Inflammatory macrophage (primary cell): ENCODE measurements at regions not wholly inside any gene's neighbourhood (a gene's known extent, or its start where the extent isn't known, plus 50 kb on each side); places are given as distances from the start of the nearest gene placed in this dataset.
"Not testable (repeated sequence)": the region's sequence is repeated elsewhere in the genome, so short reads cannot be mapped to it uniquely, and the experiment has no call there.

Experiments used
- DNase-seq, 2 donors: peaks; one replicate each; pipeline ENCODE4 v3.0.0-alpha.2; 2020 to 2022

- not testable (repeated sequence) for DNase-seq
Observed at GRCh38 chr10:30196559-30196958, 137.2 kb upstream of the JCAD start.

- DNase-seq: no peak
Observed at GRCh38 chr10:30192846-30193608, 133.6 kb upstream of the JCAD start.

- no peak for DNase-seq
Observed at GRCh38 chr10:30190577-30191552, 131.5 kb upstream of the JCAD start.

GRCh38 chr10:30189238-30189580 lies 129.8 kb upstream of the JCAD start:
- no peak for DNase-seq

- no peak for DNase-seq
Observed at GRCh38 chr10:30188556-30189237, 129.3 kb upstream of the JCAD start.

- no peak for DNase-seq
Observed at GRCh38 chr10:30188101-30188500, 128.7 kb upstream of the JCAD start.

GRCh38 chr10:30187010-30187409 lies 127.6 kb upstream of the JCAD start:
- no peak for DNase-seq

GRCh38 chr10:30186371-30186875 lies 127.0 kb upstream of the JCAD start:
- no peak for DNase-seq

- DNase-seq: no peak
Observed at GRCh38 chr10:30185916-30186315, 126.5 kb upstream of the JCAD start.

GRCh38 chr10:30185341-30185740 lies 126.0 kb upstream of the JCAD start:
- no peak for DNase-seq

- no peak for DNase-seq
Observed at GRCh38 chr10:30184397-30185033, 125.1 kb upstream of the JCAD start.

- DNase-seq: no peak
Observed at GRCh38 chr10:30183055-30183402, 123.6 kb upstream of the JCAD start.

- no peak for DNase-seq
Observed at GRCh38 chr10:30182191-30183054, 123.0 kb upstream of the JCAD start.

GRCh38 chr10:30178356-30178964 lies 119.1 kb upstream of the JCAD start:
- no peak for DNase-seq

GRCh38 chr10:30176776-30177533 lies 117.6 kb upstream of the JCAD start:
- DNase-seq: no peak

- DNase-seq: no peak
Observed at GRCh38 chr10:30176182-30176581, 116.8 kb upstream of the JCAD start.

- no peak for DNase-seq
Observed at GRCh38 chr10:30172673-30173072, 113.3 kb upstream of the JCAD start.

GRCh38 chr10:30172091-30172490 lies 112.7 kb upstream of the JCAD start:
- no peak for DNase-seq

GRCh38 chr10:30171601-30172000 lies 112.2 kb upstream of the JCAD start:
- no peak for DNase-seq

GRCh38 chr10:30170814-30171213 lies 111.4 kb upstream of the JCAD start:
- DNase-seq: no peak
